ENCODE measurements at regions not wholly inside any gene's neighbourhood (a gene's known extent, or its start where the extent isn't known, plus 50 kb on each side); places are given as distances from the start of the nearest gene placed in this dataset.

- no peak overlapping the region for H3K27ac ChIP-seq
- no peak for TF ChIP-seq ZFX (IDR thresholded peaks at IDR 0.05; ENCODE audit: borderline replicate concordance)
- TF ChIP-seq, protein P1, sequence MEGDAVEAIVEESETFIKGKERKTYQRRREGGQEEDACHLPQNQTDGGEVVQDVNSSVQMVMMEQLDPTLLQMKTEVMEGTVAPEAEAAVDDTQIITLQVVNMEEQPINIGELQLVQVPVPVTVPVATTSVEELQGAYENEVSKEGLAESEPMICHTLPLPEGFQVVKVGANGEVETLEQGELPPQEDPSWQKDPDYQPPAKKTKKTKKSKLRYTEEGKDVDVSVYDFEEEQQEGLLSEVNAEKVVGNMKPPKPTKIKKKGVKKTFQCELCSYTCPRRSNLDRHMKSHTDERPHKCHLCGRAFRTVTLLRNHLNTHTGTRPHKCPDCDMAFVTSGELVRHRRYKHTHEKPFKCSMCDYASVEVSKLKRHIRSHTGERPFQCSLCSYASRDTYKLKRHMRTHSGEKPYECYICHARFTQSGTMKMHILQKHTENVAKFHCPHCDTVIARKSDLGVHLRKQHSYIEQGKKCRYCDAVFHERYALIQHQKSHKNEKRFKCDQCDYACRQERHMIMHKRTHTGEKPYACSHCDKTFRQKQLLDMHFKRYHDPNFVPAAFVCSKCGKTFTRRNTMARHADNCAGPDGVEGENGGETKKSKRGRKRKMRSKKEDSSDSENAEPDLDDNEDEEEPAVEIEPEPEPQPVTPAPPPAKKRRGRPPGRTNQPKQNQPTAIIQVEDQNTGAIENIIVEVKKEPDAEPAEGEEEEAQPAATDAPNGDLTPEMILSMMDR (IDR thresholded peaks at IDR 0.05) = no peak
Observed at GRCh38 chr1:232872738-232873137, 67.5 kb downstream of the MAP10 start.

- TF ChIP-seq, protein P1 (IDR thresholded peaks at IDR 0.05) = no peak
- no peak for TF ChIP-seq ZFX (IDR thresholded peaks at IDR 0.05; ENCODE audit: borderline replicate concordance)
- no peak overlapping the region for H3K27ac ChIP-seq
Observed at GRCh38 chr1:232873412-232873811, 68.2 kb downstream of the MAP10 start.

DNA sequence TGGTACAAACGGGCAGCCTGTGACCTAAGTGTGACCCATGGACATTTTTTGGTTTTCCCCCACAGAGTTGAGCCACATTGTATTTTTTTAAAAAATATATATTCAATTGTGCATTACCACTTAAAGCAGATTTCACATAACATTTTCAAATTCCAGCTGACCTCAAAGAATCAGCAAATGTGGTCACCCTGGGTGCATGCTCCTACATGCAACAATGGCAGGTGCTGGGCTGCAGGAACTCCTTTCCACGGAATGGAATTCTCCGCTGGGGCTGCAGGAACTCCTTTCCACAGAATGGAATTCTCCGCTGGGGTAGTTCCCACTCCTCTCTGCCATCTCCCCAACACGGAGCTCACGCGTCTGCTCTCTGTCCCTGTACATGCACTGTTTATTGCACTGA, 68.7 kb downstream of the MAP10 start:
- no peak for TF ChIP-seq ZFX (IDR thresholded peaks at IDR 0.05; ENCODE audit: borderline replicate concordance)
- TF ChIP-seq, protein P1 (IDR thresholded peaks at IDR 0.05) = no peak
- no peak overlapping the region for H3K27ac ChIP-seq

DNA sequence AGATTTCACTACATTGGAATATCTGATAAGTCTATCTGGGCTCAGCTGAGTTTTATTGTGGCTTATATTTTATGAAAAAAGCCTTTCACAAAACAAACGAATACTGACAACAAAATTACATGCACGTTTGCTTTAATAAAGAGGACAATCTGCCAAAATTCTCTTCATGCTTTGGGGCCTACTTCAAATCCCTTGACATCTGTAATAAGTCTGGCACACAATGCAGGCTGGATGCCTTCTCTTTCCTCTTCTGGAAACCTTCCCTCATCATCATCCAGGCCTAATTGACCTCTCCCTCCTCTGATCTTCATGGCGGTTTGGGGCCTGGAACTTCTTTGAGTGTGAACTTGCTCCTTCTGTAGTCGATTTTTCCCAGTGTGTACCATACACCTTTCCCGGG, 70.3 kb downstream of the MAP10 start:
- H3K27ac ChIP-seq = no peak overlapping the region
- TF ChIP-seq, protein P1 (IDR thresholded peaks at IDR 0.05) = no peak
- no peak for TF ChIP-seq ZFX (IDR thresholded peaks at IDR 0.05; ENCODE audit: borderline replicate concordance)

DNA sequence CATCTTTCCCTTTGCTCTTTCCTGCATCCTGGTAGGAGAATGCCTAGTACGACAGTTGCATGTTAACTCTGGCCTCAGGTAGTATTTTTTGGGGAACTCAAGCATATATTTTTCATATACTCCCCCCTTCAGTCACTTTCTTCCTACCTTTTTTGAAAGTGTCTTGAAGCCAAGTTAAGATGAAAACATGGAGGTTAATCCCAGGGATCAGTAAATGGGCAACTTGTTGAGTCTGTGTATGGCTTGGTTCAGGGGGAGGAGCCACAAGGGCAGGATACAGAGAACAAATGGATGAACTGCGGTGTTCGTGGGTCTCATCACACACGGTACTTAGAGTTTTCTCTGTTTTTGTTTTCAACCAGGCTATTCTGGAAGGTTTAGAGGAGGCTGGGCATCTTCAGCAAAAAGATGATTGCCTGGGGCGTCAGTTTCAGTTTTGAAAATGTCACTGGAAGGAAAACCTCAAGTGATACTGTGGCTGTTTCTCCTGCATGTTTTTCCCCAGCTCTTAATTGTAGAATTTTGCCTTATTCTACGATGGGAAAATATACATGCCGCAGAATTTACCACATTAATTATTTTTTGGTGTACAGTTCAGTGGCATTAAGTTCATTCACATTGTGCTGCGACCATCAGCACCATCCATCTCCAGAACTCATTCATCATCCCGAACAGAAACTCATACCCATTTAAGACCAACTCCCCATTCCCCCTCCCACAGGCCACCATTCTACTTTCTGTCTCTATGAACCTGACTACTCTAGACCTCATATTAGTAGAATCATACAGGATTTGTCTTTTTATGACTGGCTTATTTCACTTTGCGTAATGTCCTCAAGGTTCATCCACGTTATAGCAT, 71.5 kb downstream of the MAP10 start:
- no peak overlapping the region for H3K27ac ChIP-seq
- TF ChIP-seq, protein P1 (IDR thresholded peaks at IDR 0.05) = no peak
- no peak for TF ChIP-seq ZFX (IDR thresholded peaks at IDR 0.05; ENCODE audit: borderline replicate concordance)

GRCh38 chr1:232877365-232878028, 72.3 kb downstream of the MAP10 start:
- no peak overlapping the region for H3K27ac ChIP-seq
- TF ChIP-seq, protein P1 (IDR thresholded peaks at IDR 0.05) = no peak
- TF ChIP-seq ZFX (IDR thresholded peaks at IDR 0.05; ENCODE audit: borderline replicate concordance) = no peak

GRCh38 chr1:232878086-232878485, 72.3 kb upstream of the NTPCR start:
- H3K27ac ChIP-seq = no peak overlapping the region

More at GRCh38 chr1:232878086-232878485, 72.3 kb upstream of the NTPCR start:
- TF ChIP-seq, protein P1 (IDR thresholded peaks at IDR 0.05) = no peak
- no peak for TF ChIP-seq ZFX (IDR thresholded peaks at IDR 0.05; ENCODE audit: borderline replicate concordance)
